Retinal pigment epithelial cell (primary cell): ENCODE measurements at regions not wholly inside any gene's neighbourhood (a gene's known extent, or its start where the extent isn't known, plus 50 kb on each side); places are given as distances from the start of the nearest gene placed in this dataset.

ENCODE experiments used
- DNase-seq: peaks from one replicate; pipeline ENCODE4 v3.0.0-alpha.2; 2010; ENCODE audit warnings: low read depth
- H3K4me3 ChIP-seq: 2 replicates; pipeline ENCODE4 v1.5.1; 2011; ENCODE audit warnings: mild to moderate bottlenecking, low read length, control low read depth, moderate library complexity
- CTCF ChIP-seq: conservative IDR thresholded peaks from 2 replicates; pipeline ENCODE4 v1.5.1; 2011; ENCODE audit warnings: low read depth, low read length, control low read depth, inconsistent platforms

- DNase-seq = no peak
- no peak for TF ChIP-seq CTCF
- no peak overlapping the region for H3K4me3 ChIP-seq
These were observed 654.2 kb downstream of the MED13L start for GRCh38 chr12:115623275-115623674.

GRCh38 chr12:115620816-115621215 lies 656.7 kb downstream of the MED13L start:
- H3K4me3 ChIP-seq = no peak overlapping the region
- no peak for TF ChIP-seq CTCF
- no peak for DNase-seq

- no peak for TF ChIP-seq CTCF
- no peak for DNase-seq
- no peak overlapping the region for H3K4me3 ChIP-seq
These were observed 657.6 kb downstream of the MED13L start for GRCh38 chr12:115619889-115620288.

GRCh38 chr12:115619061-115619460 lies 658.4 kb downstream of the MED13L start:
- no peak overlapping the region for H3K4me3 ChIP-seq
- TF ChIP-seq CTCF = no peak
- DNase-seq = no peak

- no peak for TF ChIP-seq CTCF
- no peak for DNase-seq
- no peak overlapping the region for H3K4me3 ChIP-seq
These were observed 659.4 kb downstream of the MED13L start for GRCh38 chr12:115618105-115618504.

- no peak overlapping the region for H3K4me3 ChIP-seq
- no peak for DNase-seq
- TF ChIP-seq CTCF = no peak
These were observed 660.1 kb downstream of the MED13L start for GRCh38 chr12:115617391-115617790.

GRCh38 chr12:115611477-115611876 lies 666.0 kb downstream of the MED13L start:
- no peak for TF ChIP-seq CTCF
- no peak for DNase-seq
- H3K4me3 ChIP-seq = no peak overlapping the region
